ENCODE measurements at regions not wholly inside any gene's neighbourhood (a gene's known extent, or its start where the extent isn't known, plus 50 kb on each side); places are given as distances from the start of the nearest gene placed in this dataset.
"Not testable (repeated sequence)": the region's sequence is repeated elsewhere in the genome, so short reads cannot be mapped to it uniquely, and the experiment has no call there.

DNA sequence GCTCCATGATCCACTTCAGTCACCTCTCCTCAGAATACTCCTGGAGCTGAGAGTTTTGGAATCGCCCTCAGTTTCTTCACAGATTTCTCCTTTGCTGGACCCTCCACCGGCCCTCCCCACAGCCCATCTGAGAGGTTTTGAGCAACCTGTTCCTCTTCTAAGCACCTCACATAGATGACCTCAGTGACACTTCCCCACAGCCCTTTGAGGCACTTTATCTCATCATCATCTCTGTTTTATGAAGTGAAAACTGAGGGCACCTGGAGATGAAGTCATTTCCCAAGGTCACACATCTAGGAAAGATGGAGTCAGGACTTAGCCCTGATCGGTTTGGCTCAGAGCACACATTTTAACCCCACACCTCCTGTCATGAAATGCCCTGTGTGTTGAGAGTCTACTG, 76.8 kb upstream of the ZNF281 start:
- no peak for DNase-seq (ENCODE audit: extremely low read depth, low read depth)
- no peak for TF ChIP-seq CTCF (IDR thresholded peaks at IDR 0.05; ENCODE audit: low read depth, low read length, missing control alignments)

DNA sequence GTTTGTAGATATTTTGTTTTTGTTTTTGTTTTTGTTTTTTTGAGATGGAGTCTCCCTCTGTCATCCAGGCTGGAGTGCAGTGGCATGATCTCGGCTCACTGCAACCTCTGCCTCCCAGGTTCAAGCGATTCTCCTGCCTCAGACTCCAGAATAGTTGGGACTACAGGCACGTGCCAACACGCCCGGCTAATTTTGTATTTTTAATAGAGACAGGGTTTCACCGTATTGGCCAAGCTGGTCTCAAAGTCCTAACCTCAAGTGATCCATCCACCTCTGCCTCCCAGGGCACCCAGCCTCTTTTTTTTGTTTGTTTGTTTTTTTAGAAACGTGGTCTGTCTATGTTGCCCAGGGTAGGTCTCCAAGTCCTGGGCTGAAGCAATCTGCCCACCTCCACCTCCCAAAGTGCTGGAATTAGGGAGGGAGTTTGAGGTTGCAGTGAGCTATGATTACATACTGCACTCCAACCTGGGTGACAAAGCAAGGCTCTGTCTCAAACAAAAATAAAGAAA, 74.7 kb upstream of the ZNF281 start:
- not testable (repeated sequence) for H3K4me3 ChIP-seq (replicated peaks; ENCODE audit: low read depth, low read length); DNase-seq (ENCODE audit: extremely low read depth, low read depth)

More for the DNA sequence above, 76.8 kb upstream of the ZNF281 start:
- no peak overlapping the region for H3K4me3 ChIP-seq (replicated peaks; ENCODE audit: low read depth, low read length)

DNA sequence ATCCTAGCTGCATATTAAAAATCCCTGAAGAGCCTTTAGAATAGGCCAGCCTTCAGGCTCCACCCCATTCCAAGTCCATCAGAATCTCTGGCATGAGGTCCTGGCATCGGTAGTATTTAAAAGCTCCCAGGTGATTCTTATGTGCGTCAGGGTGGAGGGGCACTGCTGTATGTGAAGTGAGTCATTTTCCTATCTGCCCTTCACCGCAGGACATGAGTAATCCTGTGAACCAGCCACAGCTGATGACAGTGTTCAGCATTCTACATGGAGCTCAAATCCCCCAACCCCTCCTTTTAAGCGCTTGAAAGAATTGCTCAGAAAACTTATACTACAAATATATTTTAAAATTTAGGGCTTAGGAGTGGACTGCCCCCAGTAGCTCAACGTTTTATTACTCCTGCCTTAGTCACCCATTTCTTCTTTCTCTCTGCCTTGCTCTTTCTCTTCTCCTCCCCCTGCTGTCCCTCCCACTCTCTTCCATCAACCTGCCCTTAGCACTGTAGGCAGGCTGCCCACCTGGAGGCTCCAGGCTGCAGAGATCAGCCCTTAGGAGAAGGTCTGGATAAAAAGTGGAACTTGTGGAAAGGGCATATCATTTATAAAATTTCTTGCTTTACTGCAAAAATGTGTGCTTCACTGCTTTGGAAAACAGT, 73.8 kb upstream of the ZNF281 start:
- no peak for TF ChIP-seq CTCF (IDR thresholded peaks at IDR 0.05; ENCODE audit: low read depth, low read length, missing control alignments)
- peak; percentile 87 for DNase-seq (ENCODE audit: extremely low read depth, low read depth)
- H3K4me3 ChIP-seq (replicated peaks; ENCODE audit: low read depth, low read length): no peak overlapping the region

- no peak for DNase-seq (ENCODE audit: extremely low read depth, low read depth)
These were observed 71.1 kb upstream of the ZNF281 start for GRCh38 chr1:200480964-200481363.

DNA sequence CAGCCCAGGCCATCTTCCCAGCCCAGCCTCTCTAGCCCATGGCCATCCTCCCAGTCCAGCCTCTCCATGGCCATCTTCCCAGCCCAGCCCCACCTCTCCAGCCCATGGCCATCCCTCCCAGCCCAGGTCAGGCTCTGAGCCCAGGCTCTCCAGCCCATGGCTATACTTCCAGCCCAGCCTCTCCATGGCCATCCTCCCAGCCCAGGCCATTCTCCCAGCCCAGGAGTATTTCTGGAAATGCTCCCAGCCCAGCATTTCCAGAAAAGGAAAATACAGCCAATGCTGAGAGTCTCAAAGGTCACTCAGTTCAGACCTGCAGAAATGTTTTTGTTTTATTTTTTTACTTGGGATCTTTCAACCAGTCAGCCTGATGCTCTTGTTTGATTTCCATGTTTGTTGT, 70.0 kb upstream of the ZNF281 start:
- DNase-seq (ENCODE audit: extremely low read depth, low read depth): no peak

More at GRCh38 chr1:200480964-200481363, 71.1 kb upstream of the ZNF281 start:
- no peak for TF ChIP-seq CTCF (IDR thresholded peaks at IDR 0.05; ENCODE audit: low read depth, low read length, missing control alignments)
- no peak overlapping the region for H3K4me3 ChIP-seq (replicated peaks; ENCODE audit: low read depth, low read length)

DNA sequence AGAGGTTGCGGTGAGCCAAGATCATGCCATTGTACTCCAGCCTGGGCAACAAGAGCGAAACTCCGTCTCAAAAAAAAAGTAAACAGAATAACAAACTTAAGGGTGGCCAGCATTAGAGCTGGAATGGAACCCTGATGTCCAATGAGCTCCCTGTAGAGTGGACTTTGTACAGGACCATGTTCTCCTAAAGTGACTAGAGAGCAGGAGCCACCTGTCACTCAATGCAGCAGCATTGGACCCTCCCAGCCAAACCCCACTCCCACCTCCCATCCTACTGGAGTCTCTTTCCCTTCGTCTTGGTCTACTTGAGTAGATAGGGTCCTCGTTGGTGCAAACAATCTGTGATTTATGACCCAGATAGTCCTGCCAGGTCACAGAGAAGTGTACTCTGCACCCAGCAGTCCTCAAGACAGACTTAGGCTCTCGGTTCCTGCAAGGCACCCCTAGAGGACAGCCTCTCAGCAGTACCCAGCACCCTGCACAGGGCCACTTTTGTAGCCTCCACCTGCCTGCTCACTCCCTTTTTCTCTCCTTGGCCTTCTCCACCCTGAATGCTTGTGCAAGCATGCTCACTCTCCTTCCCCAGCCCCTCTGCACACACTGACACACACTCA, 69.2 kb upstream of the ZNF281 start:
- no peak overlapping the region for H3K4me3 ChIP-seq (replicated peaks; ENCODE audit: low read depth, low read length)
- no peak for DNase-seq (ENCODE audit: extremely low read depth, low read depth)
- TF ChIP-seq CTCF (IDR thresholded peaks at IDR 0.05; ENCODE audit: low read depth, low read length, missing control alignments): no peak

More for the DNA sequence above, 70.0 kb upstream of the ZNF281 start:
- no peak for TF ChIP-seq CTCF (IDR thresholded peaks at IDR 0.05; ENCODE audit: low read depth, low read length, missing control alignments)
- no peak overlapping the region for H3K4me3 ChIP-seq (replicated peaks; ENCODE audit: low read depth, low read length)

DNA sequence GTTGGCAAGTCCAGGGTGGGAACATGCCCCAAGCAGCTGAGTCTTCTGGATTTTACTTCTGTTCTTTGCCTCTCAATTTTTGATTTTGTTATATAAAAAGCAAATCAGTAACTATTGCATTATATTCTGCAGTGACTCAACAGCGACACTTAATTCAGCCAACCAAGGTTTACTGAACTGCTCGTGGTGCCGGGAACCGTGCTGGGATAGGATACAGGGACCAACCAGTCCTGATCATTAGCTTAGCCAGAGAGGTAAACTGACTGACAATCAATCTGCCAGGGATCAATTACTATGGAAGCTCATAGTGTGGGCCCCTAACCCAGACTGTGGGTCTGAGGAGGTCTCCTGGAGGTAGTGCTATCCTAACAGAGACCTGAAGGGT, 68.4 kb upstream of the ZNF281 start:
- TF ChIP-seq CTCF (IDR thresholded peaks at IDR 0.05; ENCODE audit: low read depth, low read length, missing control alignments): no peak
- no peak overlapping the region for H3K4me3 ChIP-seq (replicated peaks; ENCODE audit: low read depth, low read length)
- DNase-seq (ENCODE audit: extremely low read depth, low read depth): no peak

Data from HFF-Myc (cell line).